Suprapubic skin (tissue), 4 donors: ENCODE measurements at regions not wholly inside any gene's neighbourhood (a gene's known extent, or its start where the extent isn't known, plus 50 kb on each side); places are given as distances from the start of the nearest gene placed in this dataset.

ENCODE experiments used
- DNase-seq, 2 donors: peaks; one replicate each; pipeline ENCODE4 v3.0.0-alpha.2; 2019; ENCODE audit warnings: low spot score in 2 of 2
- H3K27ac ChIP-seq: fragments of 200-600 bp; sonication (generic); one replicate; pipeline ENCODE4 v1.5.1; 2019
- H3K27me3 ChIP-seq: fragments of 200-600 bp; sonication (generic); one replicate; pipeline ENCODE4 v1.5.1; 2019
- H3K36me3 ChIP-seq: fragments of 200-600 bp; sonication (generic); one replicate; pipeline ENCODE4 v1.5.1; 2019
- H3K4me1 ChIP-seq: fragments of 200-600 bp; sonication (generic); one replicate; pipeline ENCODE4 v1.5.1; 2019
- H3K4me3 ChIP-seq: fragments of 200-600 bp; sonication (generic); one replicate; pipeline ENCODE4 v1.5.1; 2019; ENCODE audit warnings: mild to moderate bottlenecking
- H3K9me3 ChIP-seq: fragments of 200-600 bp; sonication (generic); one replicate; pipeline ENCODE4 v1.5.1; 2019
- CTCF ChIP-seq, 2 donors: fragments of 200-600 bp in 1 of 2; fragments of 450-650 bp in 1 of 2; sonication (generic) in 1 of 2; IDR thresholded peaks; one replicate each; pipeline ENCODE4 v1.5.1; 2016 to 2019; ENCODE audit warnings: antibody characterized with exemption in 2 of 2, mild to moderate bottlenecking in 1 of 2, moderate library complexity in 1 of 2
- EP300 ChIP-seq: sonication (generic); formaldehyde crosslinking; IDR thresholded peaks from one replicate; pipeline ENCODE4 v1.6.1; 2017; ENCODE audit warnings: antibody characterized with exemption
- POLR2A ChIP-seq, 2 donors: fragments of 450-650 bp; IDR thresholded peaks; one replicate each; pipeline ENCODE4 v1.6.1; 2017; ENCODE audit warnings: antibody characterized with exemption in 2 of 2, mild to moderate bottlenecking in 2 of 2, moderate library complexity in 2 of 2
- POLR2AphosphoS5 ChIP-seq, 3 donors: sonication (generic); formaldehyde crosslinking; IDR thresholded peaks; one replicate each; pipeline ENCODE4 v1.6.1; 2017; ENCODE audit warnings: antibody characterized with exemption in 3 of 3
- WGBS: methylation state at CpG from one replicate; pipeline ENCODE4 v1.1.5; 2018; 5-methylcytosine and 5-hydroxymethylcytosine counted together

DNA sequence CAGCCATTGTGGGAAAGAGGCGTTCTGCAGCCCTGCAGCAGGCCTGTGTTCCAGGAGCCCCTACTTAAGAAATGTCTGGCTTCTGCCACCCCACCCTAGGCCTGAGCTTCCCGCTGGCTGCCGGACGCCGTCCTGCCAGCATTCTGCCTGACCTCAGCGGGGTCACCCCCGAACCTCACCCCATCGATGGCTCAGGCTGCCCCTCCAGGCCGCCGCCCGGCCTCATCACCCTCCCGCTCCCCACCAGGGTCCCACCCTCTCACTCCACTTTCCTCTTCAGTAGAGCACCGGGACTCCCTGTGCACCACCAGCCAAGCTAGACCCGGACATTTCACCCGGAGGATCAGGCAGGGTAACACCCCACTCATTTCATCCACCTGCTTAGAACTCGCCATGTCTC, 73.6 kb upstream of the SALL3 start:
- peaks cover 8% of the 10 kb centered on the region for H3K27me3 ChIP-seq
- WGBS: 94% methylated on average over 14 of the region's 16 CpGs
- H3K4me3 ChIP-seq: no peak overlapping the region
- no peaks in the 10 kb centered on the region for H3K9me3 ChIP-seq
- TF ChIP-seq POLR2AphosphoS5 (IDR thresholded peaks at IDR 0.05) (no peak), CTCF (IDR thresholded peaks at IDR 0.05) (no peak), EP300 (no peak), POLR2A (IDR thresholded peaks at IDR 0.05) (no peak)
- no peak overlapping the region for H3K27ac ChIP-seq
- no peaks in the 10 kb centered on the region for H3K36me3 ChIP-seq
- DNase-seq: no peak
- no peaks in the 10 kb centered on the region for H3K4me1 ChIP-seq

DNA sequence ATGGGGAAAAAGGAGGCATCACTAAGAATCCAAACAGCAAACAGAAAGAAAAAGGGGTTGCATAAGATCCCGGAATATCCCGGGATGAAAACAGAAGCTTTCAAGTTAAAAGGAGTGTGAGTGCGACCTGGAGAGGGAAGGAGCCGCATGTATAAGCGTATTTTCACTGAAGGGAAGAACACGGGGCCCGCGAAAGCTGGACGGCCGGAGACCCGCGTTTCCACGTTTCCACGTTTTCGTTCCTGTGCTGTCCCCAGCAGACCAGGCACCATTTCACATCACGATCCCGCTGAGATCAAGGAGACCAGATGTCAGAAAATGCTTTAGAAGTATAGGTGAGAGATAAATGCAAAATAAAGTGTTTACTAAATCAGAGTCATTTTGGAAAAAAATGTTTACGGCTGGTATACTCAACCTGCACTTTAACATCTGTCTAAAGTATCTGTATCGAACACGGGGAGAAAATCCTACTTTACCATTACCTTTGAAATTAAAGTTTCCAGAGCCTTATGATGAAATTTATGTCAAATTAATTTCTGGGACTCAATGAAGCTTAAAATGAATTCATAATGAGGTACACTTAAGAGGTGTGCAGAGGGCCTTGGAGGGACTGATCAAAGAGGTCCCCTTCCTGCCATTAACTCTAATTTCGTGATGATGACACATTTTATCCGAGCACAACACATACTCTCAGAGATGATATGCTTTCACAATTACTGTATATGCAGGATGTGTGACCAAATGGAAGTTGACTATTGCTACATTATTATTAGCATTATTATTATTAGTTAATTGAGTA, 71.0 kb upstream of the SALL3 start:
- Histone ChIP-seq H3K27ac (no peak overlapping the region), H3K9me3 (no peaks in the 10 kb centered on the region), H3K27me3 (peaks cover 8% of the 10 kb centered on the region), H3K36me3 (no peaks in the 10 kb centered on the region), H3K4me3 (no peak overlapping the region), H3K4me1 (no peaks in the 10 kb centered on the region)
- no peak for DNase-seq
- TF ChIP-seq CTCF (IDR thresholded peaks at IDR 0.05) (no peak), POLR2AphosphoS5 (IDR thresholded peaks at IDR 0.05) (no peak), EP300 (no peak), POLR2A (IDR thresholded peaks at IDR 0.05) (no peak)
- WGBS: 93% methylated on average over 22 of the region's 22 CpGs

DNA sequence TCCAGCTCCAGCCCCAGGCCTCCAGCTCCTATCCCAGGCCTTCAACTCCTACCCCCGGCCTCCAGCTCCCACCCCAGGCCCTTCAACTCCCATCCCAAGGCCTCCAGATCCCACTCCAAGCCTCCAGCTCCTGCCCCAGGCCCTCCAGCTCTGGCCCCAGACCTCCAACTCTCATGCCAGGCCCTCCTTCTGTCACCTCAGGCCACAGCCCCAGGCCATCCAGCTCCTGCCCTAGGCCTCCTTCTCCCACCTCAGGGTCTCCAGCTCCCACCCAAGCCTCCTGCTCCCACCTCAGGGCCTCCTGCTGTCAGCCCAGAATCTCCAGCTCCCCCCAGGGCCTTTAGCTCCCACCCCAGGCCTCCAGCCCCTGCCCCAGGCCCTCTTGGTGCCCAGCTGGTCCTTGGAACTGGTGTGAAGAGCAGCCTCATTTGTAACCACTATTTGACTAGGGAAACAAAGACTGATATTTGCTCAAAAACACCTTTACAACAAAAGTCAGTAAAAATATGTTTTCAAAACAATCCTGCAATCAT, 67.8 kb upstream of the SALL3 start:
- Histone ChIP-seq H3K4me3 (no peak overlapping the region), H3K36me3 (no peaks in the 10 kb centered on the region), H3K27ac (no peak overlapping the region), H3K4me1 (no peaks in the 10 kb centered on the region), H3K9me3 (no peaks in the 10 kb centered on the region), H3K27me3 (peaks cover 11% of the 10 kb centered on the region)
- no peak for TF ChIP-seq EP300
- no peak for TF ChIP-seq CTCF (IDR thresholded peaks at IDR 0.05)
- no peak for TF ChIP-seq POLR2AphosphoS5 (IDR thresholded peaks at IDR 0.05)
- TF ChIP-seq POLR2A (IDR thresholded peaks at IDR 0.05): no peak
- 61% methylated on average over 1 of the region's 1 CpG for WGBS
- no peak for DNase-seq

GRCh38 chr18:78912336-78912735, 67.3 kb upstream of the SALL3 start:
- no peaks in the 10 kb centered on the region for H3K4me1 ChIP-seq
- H3K36me3 ChIP-seq: no peaks in the 10 kb centered on the region
- no peak for DNase-seq
- peaks cover 11% of the 10 kb centered on the region for H3K27me3 ChIP-seq
- 91% methylated on average over 3 of the region's 7 CpGs for WGBS
- no peak overlapping the region for H3K4me3 ChIP-seq
- H3K27ac ChIP-seq: no peak overlapping the region
- TF ChIP-seq CTCF (IDR thresholded peaks at IDR 0.05) (no peak), POLR2AphosphoS5 (IDR thresholded peaks at IDR 0.05) (no peak), EP300 (no peak), POLR2A (IDR thresholded peaks at IDR 0.05) (no peak)
- no peaks in the 10 kb centered on the region for H3K9me3 ChIP-seq

- DNase-seq: no peak
- WGBS: 62% methylated on average over 11 of the region's 18 CpGs
- H3K36me3 ChIP-seq: no peaks in the 10 kb centered on the region
- H3K4me3 ChIP-seq: no peak overlapping the region
- no peaks in the 10 kb centered on the region for H3K4me1 ChIP-seq
- no peaks in the 10 kb centered on the region for H3K9me3 ChIP-seq
- H3K27me3 ChIP-seq: peaks cover 11% of the 10 kb centered on the region
- no peak for TF ChIP-seq POLR2A (IDR thresholded peaks at IDR 0.05)
- no peak for TF ChIP-seq POLR2AphosphoS5 (IDR thresholded peaks at IDR 0.05)
- no peak for TF ChIP-seq CTCF (IDR thresholded peaks at IDR 0.05)
- no peak for TF ChIP-seq EP300
- H3K27ac ChIP-seq: no peak overlapping the region
These were observed 66.8 kb upstream of the SALL3 start for GRCh38 chr18:78912844-78913243.
